Stomach smooth muscle (tissue), 2 donors: ENCODE measurements at regions not wholly inside any gene's neighbourhood (a gene's known extent, or its start where the extent isn't known, plus 50 kb on each side); places are given as distances from the start of the nearest gene placed in this dataset.

Experiments used
- H3K27ac ChIP-seq: one replicate; pipeline ENCODE4 v1.7.0; 2013; ENCODE audit warnings: mild to moderate bottlenecking, low read length, inconsistent platforms
- H3K27me3 ChIP-seq, 2 donors: one replicate each; pipeline ENCODE4 v1.7.0; 2013; ENCODE audit warnings: low read length in 2 of 2; ENCODE audit not compliant: insufficient read depth in 2 of 2, control insufficient read depth in 1 of 2
- H3K36me3 ChIP-seq, 2 donors: one replicate each; pipeline ENCODE4 v1.7.0; 2013; ENCODE audit warnings: low read length in 2 of 2; ENCODE audit not compliant: control insufficient read depth in 2 of 2, insufficient read depth in 2 of 2
- H3K4me1 ChIP-seq: one replicate; pipeline ENCODE4 v1.7.0; 2013; ENCODE audit warnings: low read length; ENCODE audit not compliant: control insufficient read depth, insufficient read depth
- H3K4me3 ChIP-seq, 2 donors: one replicate each; pipeline ENCODE4 v1.7.0; 2013; ENCODE audit warnings: low read length in 2 of 2
- H3K9ac ChIP-seq, 2 donors: one replicate each; pipeline ENCODE4 v1.7.0; 2013; ENCODE audit warnings: low read length in 2 of 2, mild to moderate bottlenecking in 1 of 2
- H3K9me3 ChIP-seq, 2 donors: one replicate each; pipeline ENCODE4 v1.7.0; 2013; ENCODE audit warnings: low read length in 2 of 2; ENCODE audit not compliant: control insufficient read depth in 2 of 2
- donor health status: healthy.
- donor health status: Pancreatic carcinoma.

DNA sequence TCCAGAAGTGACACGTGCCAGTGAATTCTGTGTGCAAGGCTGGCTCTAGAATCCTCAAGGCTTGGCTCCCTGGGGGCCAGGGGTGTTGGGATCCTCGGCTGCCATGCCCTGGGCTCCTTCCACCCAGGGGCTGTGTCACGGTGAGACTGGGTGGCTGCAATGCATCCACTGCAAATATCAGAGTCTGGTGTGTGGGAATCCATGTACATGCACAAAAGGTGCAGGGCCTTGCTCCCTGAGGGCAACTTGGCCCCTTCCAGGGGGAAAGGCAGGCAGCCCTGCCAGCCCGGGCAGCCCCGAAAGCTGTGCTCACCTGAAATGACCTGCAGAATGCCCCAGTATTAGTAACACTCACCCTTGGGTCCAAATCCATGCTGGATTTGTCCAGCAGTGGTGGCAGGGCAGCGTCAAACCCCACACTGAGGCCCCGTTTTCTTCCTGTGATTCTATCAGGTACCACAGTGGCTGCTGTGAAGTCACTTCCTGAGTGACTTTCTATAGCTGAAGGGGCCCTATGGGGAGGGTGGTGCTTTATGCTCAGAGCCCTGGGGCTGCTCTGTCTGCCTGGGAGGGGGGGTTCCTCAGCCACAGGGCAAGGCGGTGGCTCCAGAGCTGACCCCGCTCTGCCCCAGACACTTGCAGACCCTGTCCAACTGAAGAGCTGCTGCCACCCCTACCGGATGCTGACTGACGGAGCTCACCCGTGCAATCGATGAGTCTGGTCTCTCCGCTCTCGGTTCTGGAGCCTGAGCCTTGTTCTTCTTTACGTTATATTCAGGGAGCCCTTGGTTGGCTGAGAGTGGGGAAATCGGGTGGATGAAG, 317.7 kb downstream of the GLRX3 start:
- Histone ChIP-seq H3K4me1 (no peaks in the 10 kb centered on the region), H3K36me3 (no peaks in the 10 kb centered on the region), H3K9me3 (no peaks in the 10 kb centered on the region), H3K9ac (no peak overlapping the region), H3K27me3 (no peaks in the 10 kb centered on the region), H3K27ac (no peak overlapping the region), H3K4me3 (no peak overlapping the region)

DNA sequence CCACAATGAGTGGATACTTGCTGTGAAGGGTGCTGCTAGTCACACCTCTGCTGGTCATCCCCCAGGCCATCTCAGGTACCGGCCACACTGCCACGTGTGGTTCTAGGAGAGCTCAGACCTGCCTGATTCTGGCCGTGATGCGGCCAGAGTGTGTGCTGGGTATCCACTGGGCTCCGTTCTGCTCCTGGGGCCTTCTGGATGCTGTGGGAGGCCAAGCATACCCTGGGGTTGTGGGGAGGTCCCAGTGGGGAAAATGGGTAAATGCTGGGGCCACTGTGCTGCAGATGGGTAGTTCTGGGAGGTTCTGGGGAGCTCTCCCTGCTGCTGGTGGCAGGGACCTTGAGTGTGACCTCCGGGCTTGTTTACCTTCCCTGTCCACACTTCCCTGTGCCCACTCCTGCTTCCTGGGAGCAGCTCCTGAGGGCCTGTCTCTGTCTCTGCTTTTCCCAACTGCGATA, 318.4 kb downstream of the GLRX3 start:
- Histone ChIP-seq H3K4me1 (no peaks in the 10 kb centered on the region), H3K27ac (no peak overlapping the region), H3K4me3 (no peak overlapping the region), H3K9ac (no peak overlapping the region), H3K9me3 (no peaks in the 10 kb centered on the region), H3K27me3 (no peaks in the 10 kb centered on the region), H3K36me3 (no peaks in the 10 kb centered on the region)

DNA sequence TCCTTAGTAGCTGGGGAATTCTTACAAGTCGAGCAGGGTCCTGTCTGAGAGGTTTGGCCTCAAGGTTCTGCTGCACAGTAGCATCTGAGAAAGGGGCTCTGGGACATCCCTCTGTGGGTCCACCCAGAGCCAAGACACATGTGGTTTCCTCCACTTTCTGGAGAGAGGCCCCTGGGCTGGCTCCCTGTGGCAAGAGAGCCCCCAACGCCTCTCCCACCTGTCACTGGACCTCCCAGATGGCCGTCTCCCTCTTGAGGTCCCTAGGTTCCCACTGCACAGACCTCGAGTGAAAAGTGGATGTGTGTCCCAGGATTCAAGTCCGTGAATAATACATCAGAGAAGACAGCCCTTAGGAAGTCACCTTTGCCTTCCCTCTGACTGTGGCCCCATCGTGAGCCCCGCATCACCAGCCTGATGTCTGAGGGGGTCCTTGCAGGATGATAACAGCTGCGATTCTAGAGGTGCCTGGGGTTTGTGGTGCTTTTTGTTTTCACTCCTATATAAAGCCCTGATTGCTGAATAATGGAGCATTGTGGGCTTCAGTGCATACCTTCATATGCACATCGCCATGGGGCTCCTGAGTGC, 319.0 kb downstream of the GLRX3 start:
- H3K27ac ChIP-seq = no peak overlapping the region
- no peak overlapping the region for H3K4me3 ChIP-seq
- no peaks in the 10 kb centered on the region for H3K27me3 ChIP-seq
- H3K9ac ChIP-seq = no peak overlapping the region
- H3K9me3 ChIP-seq = no peaks in the 10 kb centered on the region
- H3K36me3 ChIP-seq = no peaks in the 10 kb centered on the region
- H3K4me1 ChIP-seq = no peaks in the 10 kb centered on the region

DNA sequence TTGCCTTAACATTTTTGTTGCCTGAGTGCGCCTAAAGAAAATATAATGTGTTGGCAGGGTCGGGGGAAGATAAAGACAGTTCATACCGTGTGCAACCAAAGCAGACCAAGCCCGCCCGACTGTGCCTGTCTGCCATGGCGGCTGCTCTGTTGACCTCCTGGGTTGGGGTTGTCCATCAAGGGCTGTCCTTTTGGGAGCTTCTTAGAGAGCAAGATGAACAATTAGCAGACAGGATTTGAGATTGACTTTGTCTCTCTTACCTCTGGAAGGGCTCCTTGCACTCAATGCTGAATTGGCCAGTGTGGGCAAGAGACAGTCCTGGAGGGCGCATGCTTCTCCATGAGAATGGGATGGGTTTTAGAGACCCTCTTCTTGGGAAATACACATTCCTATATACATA, 319.6 kb downstream of the GLRX3 start:
- Histone ChIP-seq H3K27me3 (no peaks in the 10 kb centered on the region), H3K36me3 (no peaks in the 10 kb centered on the region), H3K27ac (no peak overlapping the region), H3K4me1 (no peaks in the 10 kb centered on the region), H3K9me3 (no peaks in the 10 kb centered on the region), H3K4me3 (no peak overlapping the region), H3K9ac (no peak overlapping the region)

DNA sequence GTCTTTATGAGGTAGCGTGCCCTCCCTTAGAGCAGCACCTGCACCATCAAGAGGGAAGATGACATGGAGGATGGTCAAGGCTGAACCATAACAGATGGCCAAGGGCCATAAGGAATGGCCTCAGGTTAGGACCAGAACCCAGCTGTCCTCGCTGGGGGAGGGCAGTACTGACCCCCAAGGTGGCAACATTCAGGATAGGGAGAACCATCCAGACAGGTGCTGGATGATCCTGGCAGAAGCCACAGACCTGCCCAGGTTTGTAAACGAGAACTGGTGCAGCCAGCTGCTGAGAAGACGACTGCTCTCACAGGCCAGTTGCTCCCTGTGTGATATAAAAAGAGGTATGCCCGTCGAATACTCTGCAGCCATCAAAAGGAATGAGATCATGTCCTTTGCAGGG, 320.4 kb downstream of the GLRX3 start:
- Histone ChIP-seq H3K9ac (no peak overlapping the region), H3K9me3 (no peaks in the 10 kb centered on the region), H3K4me3 (no peak overlapping the region), H3K27ac (no peak overlapping the region), H3K4me1 (no peaks in the 10 kb centered on the region), H3K27me3 (no peaks in the 10 kb centered on the region), H3K36me3 (no peaks in the 10 kb centered on the region)

GRCh38 chr10:130458509-130458908, 322.3 kb downstream of the GLRX3 start:
- no peaks in the 10 kb centered on the region for H3K27me3 ChIP-seq
- no peaks in the 10 kb centered on the region for H3K9me3 ChIP-seq
- no peak overlapping the region for H3K27ac ChIP-seq
- no peak overlapping the region for H3K4me3 ChIP-seq
- H3K4me1 ChIP-seq = no peaks in the 10 kb centered on the region
- no peaks in the 10 kb centered on the region for H3K36me3 ChIP-seq
- no peak overlapping the region for H3K9ac ChIP-seq

DNA sequence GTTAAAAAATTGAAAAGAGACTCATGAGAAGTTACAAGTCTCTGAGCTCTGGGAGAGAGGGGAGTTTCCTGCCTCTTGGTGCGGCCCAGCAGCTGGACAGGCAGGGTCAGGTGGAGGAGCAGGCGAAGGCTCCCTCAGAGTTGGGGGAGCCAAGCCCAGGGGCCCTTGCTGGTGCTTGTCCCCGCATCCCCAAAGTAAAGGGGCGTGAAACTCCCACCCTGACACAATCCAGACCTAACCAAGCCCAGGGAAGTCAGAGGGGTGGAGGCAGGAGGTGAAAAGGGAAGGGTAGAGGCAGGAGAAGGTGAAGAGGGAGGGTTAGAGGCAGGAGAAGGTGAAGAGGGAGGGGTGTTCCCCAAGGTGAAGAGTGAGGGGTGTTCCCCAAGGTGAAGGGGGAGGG, 322.8 kb downstream of the GLRX3 start:
- Histone ChIP-seq H3K4me1 (no peaks in the 10 kb centered on the region), H3K4me3 (no peak overlapping the region), H3K27me3 (no peaks in the 10 kb centered on the region), H3K9ac (no peak overlapping the region), H3K27ac (no peak overlapping the region), H3K9me3 (no peaks in the 10 kb centered on the region), H3K36me3 (no peaks in the 10 kb centered on the region)

- H3K9me3 ChIP-seq = no peaks in the 10 kb centered on the region
- H3K9ac ChIP-seq = no peak overlapping the region
- no peak overlapping the region for H3K4me3 ChIP-seq
- no peak overlapping the region for H3K27ac ChIP-seq
- H3K36me3 ChIP-seq = no peaks in the 10 kb centered on the region
- H3K27me3 ChIP-seq = no peaks in the 10 kb centered on the region
- H3K4me1 ChIP-seq = no peaks in the 10 kb centered on the region
Observed at GRCh38 chr10:130459851-130460490, 323.8 kb downstream of the GLRX3 start.

DNA sequence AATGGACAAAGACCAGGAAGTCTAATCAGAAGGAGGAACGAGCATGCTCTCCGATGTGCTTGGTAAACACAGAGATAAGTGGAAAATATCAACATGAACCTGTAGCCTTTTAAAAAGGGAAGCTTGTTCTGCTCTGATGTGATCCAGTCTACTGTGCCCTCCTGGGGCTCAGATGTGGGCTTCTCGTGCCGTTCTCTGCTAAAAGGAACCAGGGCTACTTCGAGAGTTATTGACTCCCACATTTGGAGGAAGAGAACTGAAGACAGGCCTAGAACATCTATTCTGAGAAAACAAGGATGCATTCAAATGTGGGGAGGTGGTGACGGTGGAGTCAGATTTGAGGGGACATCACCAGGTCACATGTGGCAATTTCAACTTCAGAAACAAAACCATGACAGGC, 325.4 kb downstream of the GLRX3 start:
- Histone ChIP-seq H3K27ac (no peak overlapping the region), H3K4me1 (no peaks in the 10 kb centered on the region), H3K36me3 (no peaks in the 10 kb centered on the region), H3K4me3 (no peak overlapping the region), H3K9ac (no peak overlapping the region), H3K9me3 (peaks cover 0 to 2% of the 10 kb centered on the region in 2 donors), H3K27me3 (no peaks in the 10 kb centered on the region)

- peaks cover 3 to 7% of the 10 kb centered on the region in 2 donors for H3K9me3 ChIP-seq
- no peaks in the 10 kb centered on the region for H3K27me3 ChIP-seq
- no peak overlapping the region for H3K9ac ChIP-seq
- H3K4me3 ChIP-seq = no peak overlapping the region
- no peak overlapping the region for H3K27ac ChIP-seq
- no peaks in the 10 kb centered on the region for H3K36me3 ChIP-seq
- no peaks in the 10 kb centered on the region for H3K4me1 ChIP-seq
Observed at GRCh38 chr10:130463104-130463875, 327.1 kb downstream of the GLRX3 start.
